Bronchial epithelial cell (primary cell): ENCODE measurements at regions not wholly inside any gene's neighbourhood (a gene's known extent, or its start where the extent isn't known, plus 50 kb on each side); places are given as distances from the start of the nearest gene placed in this dataset.

ENCODE experiments used
- DNase-seq: peaks from one replicate; pipeline ENCODE4 v3.0.0-alpha.2; 2010; ENCODE audit warnings: low read depth
- FAIRE-seq: peaks from 2 replicates; lab custom pipeline; 2011; peaks lifted over from hg19 to GRCh38; lab: Jason Lieb, UNC
- H3K27me3 ChIP-seq: 2 replicates; pipeline ENCODE4 v1.5.1; 2011; ENCODE audit warnings: low read length; ENCODE audit not compliant: control insufficient read depth, insufficient read depth
- H3K36me3 ChIP-seq: 2 replicates; pipeline ENCODE4 v1.5.1; 2011; ENCODE audit warnings: low read length; ENCODE audit not compliant: control insufficient read depth, insufficient read depth
- H3K4me3 ChIP-seq: 2 replicates; pipeline ENCODE4 v1.5.1; 2011; ENCODE audit warnings: mild to moderate bottlenecking, low read depth, low read length, control low read depth
- TF ChIP-seq, protein P1 (sequence below): IDR thresholded peaks from 2 replicates; pipeline ENCODE4 v1.5.1; 2011; ENCODE audit warnings: mild to moderate bottlenecking, moderate library complexity, low read length, control low read depth, inconsistent platforms; ENCODE audit not compliant: insufficient read depth, severe bottlenecking

DNA sequence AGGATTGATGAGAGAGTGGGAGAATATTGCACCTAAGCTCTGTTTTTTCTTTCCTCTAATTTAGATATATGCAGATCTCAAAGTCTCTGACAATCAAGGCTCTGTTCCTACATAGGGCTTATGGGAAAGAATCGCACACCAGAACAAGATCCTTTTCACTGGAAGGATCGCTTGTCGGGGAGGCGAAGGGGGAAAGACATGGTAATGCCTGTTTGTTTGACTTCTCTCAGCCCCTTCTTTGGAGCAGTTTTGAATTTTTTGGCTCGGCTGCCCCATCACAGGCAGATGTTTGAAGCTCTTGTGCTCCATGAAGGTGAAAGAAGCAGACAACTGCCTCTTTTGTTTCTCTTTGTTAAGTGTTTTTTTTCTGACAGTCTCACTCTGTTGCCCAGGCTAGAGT lies 599.9 kb upstream of the ZNF608 start:
- H3K27me3 ChIP-seq: no peaks in the 10 kb centered on the region
- no peak overlapping the region for H3K4me3 ChIP-seq
- no peak for DNase-seq
- H3K36me3 ChIP-seq: no peaks in the 10 kb centered on the region
- TF ChIP-seq, protein P1, sequence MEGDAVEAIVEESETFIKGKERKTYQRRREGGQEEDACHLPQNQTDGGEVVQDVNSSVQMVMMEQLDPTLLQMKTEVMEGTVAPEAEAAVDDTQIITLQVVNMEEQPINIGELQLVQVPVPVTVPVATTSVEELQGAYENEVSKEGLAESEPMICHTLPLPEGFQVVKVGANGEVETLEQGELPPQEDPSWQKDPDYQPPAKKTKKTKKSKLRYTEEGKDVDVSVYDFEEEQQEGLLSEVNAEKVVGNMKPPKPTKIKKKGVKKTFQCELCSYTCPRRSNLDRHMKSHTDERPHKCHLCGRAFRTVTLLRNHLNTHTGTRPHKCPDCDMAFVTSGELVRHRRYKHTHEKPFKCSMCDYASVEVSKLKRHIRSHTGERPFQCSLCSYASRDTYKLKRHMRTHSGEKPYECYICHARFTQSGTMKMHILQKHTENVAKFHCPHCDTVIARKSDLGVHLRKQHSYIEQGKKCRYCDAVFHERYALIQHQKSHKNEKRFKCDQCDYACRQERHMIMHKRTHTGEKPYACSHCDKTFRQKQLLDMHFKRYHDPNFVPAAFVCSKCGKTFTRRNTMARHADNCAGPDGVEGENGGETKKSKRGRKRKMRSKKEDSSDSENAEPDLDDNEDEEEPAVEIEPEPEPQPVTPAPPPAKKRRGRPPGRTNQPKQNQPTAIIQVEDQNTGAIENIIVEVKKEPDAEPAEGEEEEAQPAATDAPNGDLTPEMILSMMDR: no peak
- no peak for FAIRE-seq

DNA sequence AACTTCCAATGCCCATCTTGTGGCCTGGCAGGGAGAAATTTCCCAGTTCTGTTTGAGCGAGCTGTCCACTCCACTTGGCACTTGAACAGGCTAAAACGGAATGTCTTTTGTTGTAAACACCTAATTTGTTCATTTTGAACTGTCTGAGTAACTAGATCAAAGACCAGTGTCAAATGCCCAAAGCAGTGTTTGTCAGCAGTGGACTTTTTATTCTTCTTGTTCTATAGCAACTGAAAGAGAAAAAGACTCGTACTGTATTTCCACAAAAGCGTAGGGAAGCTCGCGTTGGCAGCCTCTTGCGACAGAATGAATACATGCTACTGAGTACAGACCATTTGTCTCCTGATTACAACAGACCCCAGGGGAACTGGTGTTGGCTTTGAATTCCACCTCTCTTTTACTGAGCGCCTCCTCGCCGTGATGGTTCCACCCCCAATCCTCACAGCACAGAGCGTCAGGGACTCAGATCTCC lies 601.8 kb upstream of the ZNF608 start:
- DNase-seq (no peak), FAIRE-seq (no peak)
- Histone ChIP-seq H3K4me3 (no peak overlapping the region), H3K27me3 (no peaks in the 10 kb centered on the region), H3K36me3 (no peaks in the 10 kb centered on the region)
- TF ChIP-seq, protein P1: no peak

DNA sequence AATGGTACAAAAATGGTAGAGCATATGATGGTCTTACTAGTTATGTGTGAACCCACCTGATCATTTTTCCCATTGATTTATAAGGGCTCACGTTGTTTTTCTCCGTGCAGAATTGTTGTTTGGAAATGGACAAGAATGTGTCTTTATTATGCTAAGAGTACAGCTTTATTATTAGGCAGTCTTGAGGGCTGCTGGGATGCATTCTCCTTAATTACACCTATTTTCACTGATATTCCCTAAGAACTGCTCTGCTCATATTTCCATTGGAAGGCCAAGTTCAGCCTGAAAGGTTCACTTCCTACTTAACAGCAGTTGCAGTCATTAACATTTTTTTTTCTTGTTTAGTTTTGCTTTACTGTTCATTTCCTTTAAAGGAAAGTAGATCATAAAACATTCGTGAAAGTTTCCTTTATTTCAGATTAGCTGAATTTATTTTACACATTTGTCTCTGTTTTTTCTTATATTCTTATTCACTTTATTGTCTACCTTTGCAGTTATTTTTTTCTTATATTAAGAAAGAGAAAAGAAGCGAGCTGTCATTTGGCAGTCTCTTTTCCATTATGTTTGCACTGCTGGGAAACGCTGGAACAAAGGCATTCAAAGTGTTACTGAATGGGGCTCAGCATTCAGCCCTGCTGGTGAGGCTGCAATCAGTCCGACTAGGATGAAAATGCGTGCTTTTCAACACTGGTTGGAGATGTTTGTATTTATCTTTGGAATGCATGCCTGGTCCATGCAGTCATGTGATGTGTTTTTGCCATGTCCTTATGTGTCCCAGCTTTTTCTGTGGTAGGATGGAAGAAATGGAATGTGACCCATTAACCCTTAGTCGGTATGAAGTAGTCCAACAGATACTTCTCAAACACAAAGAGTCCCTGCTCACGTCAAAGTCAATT lies 602.7 kb upstream of the ZNF608 start:
- TF ChIP-seq, protein P1: no peak
- Histone ChIP-seq H3K4me3 (no peak overlapping the region), H3K36me3 (no peaks in the 10 kb centered on the region), H3K27me3 (no peaks in the 10 kb centered on the region)
- peak; percentile 62 for FAIRE-seq
- DNase-seq: no peak

DNA sequence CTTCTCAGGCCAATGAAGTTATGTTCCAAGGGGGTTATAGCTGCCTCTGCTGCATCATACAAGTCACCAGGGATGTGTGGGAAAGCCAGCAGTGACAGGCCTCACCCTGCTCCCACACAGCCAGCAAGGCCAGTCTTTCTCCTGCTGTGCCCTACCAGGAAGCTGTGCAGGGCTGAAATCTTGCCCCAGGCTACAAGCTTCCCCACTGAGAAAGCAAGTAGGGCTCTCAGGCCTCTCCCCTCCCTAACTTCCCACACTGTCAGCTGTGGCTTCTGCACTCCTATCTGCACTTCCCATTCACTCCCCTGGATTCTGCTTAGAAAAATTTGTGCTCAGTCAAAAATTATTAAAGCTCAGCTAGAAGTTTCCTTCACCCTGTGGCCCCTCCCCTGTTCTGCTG lies 611.2 kb upstream of the ZNF608 start:
- TF ChIP-seq, protein P1: no peak
- no peaks in the 10 kb centered on the region for H3K36me3 ChIP-seq
- H3K4me3 ChIP-seq: no peak overlapping the region
- DNase-seq (peak; percentile 44), FAIRE-seq (no peak)
- no peaks in the 10 kb centered on the region for H3K27me3 ChIP-seq

DNA sequence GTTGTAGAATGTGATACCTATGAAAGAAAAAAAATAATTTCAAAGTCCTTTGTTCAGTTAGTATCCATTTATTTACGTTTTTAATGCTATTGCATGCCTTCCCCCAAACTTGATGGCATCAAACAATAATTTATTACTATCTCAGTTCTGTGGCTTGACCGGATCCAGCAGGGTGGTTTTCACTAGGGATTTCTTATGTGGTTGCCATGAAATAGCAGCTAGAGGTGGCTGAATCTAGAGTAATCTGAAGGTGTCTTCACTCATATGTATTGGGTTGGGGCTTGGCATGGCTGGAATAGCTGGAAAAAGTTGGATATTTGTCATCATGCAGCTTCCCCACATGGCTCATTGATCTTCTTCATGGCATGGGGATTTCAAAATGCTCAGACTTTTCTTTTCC lies 619.3 kb upstream of the ZNF608 start:
- TF ChIP-seq, protein P1: no peak
- H3K4me3 ChIP-seq: no peak overlapping the region
- no peaks in the 10 kb centered on the region for H3K27me3 ChIP-seq
- DNase-seq: no peak
- FAIRE-seq: no peak
- H3K36me3 ChIP-seq: no peaks in the 10 kb centered on the region

DNA sequence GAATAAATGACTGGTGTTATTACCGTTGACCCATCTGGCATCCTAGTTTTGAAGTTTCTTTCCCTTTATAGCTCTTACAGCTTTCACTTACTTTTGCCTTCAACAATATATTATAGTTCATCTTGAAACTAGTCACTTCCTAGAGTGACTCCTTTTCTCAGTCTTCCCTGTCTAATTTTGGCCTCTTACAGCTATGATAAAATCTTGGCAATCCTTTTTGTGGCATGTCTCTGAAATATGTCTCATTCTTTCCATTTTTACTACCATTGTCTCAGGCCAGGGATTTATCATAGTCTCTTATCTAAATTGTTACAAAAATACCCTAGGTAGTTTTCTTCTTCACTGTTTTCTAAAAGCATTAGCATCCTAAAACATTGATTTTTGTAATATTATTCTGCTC lies 621.3 kb upstream of the ZNF608 start:
- TF ChIP-seq, protein P1: no peak
- no peak for DNase-seq
- Histone ChIP-seq H3K4me3 (no peak overlapping the region), H3K36me3 (no peaks in the 10 kb centered on the region), H3K27me3 (no peaks in the 10 kb centered on the region)
- no peak for FAIRE-seq
